ENCODE measurements at regions not wholly inside any gene's neighbourhood (a gene's known extent, or its start where the extent isn't known, plus 50 kb on each side); places are given as distances from the start of the nearest gene placed in this dataset.

DNA sequence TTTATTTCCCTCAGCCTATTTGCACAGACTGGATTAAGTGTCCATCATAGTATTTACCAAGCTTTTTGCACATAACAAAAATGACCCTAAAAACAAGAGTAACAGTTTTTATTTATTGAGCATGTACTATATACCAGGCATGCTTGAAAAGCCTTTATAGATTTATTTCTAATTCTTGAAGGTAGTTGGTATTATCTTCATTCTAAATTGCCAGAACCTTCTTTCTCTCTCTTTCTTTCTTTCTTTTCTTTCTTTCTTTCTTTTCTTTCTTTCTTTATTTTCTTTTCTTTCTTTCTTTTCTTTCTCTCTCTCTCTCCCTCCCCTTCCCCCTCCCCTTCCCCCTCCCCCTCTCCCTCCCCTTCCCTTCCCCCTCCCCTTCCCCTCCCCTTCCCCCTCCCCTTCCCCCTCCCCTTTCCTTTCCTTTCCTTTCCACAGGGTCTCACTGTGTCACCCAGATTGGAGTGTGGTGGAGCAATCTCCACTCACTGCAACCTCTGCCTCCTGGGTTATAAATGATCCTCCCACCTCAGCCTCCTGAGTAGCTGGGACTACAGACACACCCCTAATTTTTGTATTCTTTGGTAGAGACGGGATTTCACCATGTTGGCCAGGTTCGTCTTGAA lies 310.9 kb upstream of the RBFOX1 start:
- no peak for DNase-seq
- ATAC-seq = no peak
- Histone ChIP-seq H3K27me3 (no peaks in the 10 kb centered on the region), H3K9me3 (no peaks in the 10 kb centered on the region), H3K4me3 (no peak overlapping the region), H3K36me3 (no peaks in the 10 kb centered on the region), H3K4me1 (no peaks in the 10 kb centered on the region), H3K27ac (no peak overlapping the region)
- TF ChIP-seq, protein P1, sequence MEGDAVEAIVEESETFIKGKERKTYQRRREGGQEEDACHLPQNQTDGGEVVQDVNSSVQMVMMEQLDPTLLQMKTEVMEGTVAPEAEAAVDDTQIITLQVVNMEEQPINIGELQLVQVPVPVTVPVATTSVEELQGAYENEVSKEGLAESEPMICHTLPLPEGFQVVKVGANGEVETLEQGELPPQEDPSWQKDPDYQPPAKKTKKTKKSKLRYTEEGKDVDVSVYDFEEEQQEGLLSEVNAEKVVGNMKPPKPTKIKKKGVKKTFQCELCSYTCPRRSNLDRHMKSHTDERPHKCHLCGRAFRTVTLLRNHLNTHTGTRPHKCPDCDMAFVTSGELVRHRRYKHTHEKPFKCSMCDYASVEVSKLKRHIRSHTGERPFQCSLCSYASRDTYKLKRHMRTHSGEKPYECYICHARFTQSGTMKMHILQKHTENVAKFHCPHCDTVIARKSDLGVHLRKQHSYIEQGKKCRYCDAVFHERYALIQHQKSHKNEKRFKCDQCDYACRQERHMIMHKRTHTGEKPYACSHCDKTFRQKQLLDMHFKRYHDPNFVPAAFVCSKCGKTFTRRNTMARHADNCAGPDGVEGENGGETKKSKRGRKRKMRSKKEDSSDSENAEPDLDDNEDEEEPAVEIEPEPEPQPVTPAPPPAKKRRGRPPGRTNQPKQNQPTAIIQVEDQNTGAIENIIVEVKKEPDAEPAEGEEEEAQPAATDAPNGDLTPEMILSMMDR (IDR thresholded peaks at IDR 0.05 in 4 of 5, conservative IDR thresholded peaks at IDR 0.05 in 1 of 5) = no peak
- no peak for TF ChIP-seq POLR2A (IDR thresholded peaks at IDR 0.05)
- in situ Hi-C loops (cut with MboI; ENCODE audit: low sequenced_read_pairs in 4 of 4) = no loop called here
- intact Hi-C loops (cut with DNase I; ENCODE audit: low total_unique reads) = no loop called here

- in situ Hi-C loops (cut with MboI; ENCODE audit: low sequenced_read_pairs in 4 of 4) = no loop called here
Observed at GRCh38 chr16:7017006-7017662, 315.5 kb upstream of the RBFOX1 start.

DNA sequence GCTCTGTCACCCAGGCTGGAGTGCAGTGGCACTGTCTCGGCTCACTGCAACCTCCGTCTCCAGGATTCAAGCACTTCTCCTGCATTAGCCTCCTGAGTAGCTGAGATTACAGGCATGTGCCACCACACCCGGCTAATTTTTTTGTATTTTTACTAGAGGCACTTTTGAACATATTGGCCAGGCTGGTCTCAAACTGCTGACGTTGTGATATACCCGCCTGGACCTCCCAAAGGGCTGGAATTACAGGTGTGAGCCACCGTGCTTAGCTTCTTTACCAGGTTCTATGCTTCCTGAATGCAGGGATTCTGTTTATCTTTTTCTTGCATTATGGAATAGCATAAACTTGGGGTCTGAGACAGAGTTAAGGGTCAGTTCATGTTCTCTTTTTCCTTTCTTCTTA lies 317.9 kb upstream of the RBFOX1 start:
- TF ChIP-seq, protein P1 (IDR thresholded peaks at IDR 0.05 in 4 of 5, conservative IDR thresholded peaks at IDR 0.05 in 1 of 5) = no peak
- no peak for TF ChIP-seq POLR2A (IDR thresholded peaks at IDR 0.05)
- in situ Hi-C loops (cut with MboI; ENCODE audit: low sequenced_read_pairs in 4 of 4) (no loop called here), intact Hi-C loops (cut with DNase I; ENCODE audit: low total_unique reads) (no loop called here)
- no peak overlapping the region for H3K27ac ChIP-seq
- no peaks in the 10 kb centered on the region for H3K9me3 ChIP-seq
- no peak for ATAC-seq
- H3K27me3 ChIP-seq = no peaks in the 10 kb centered on the region
- no peaks in the 10 kb centered on the region for H3K36me3 ChIP-seq
- H3K4me1 ChIP-seq = no peaks in the 10 kb centered on the region
- DNase-seq = no peak
- no peak overlapping the region for H3K4me3 ChIP-seq

More at GRCh38 chr16:7017006-7017662, 315.5 kb upstream of the RBFOX1 start:
- Histone ChIP-seq H3K27me3 (no peaks in the 10 kb centered on the region), H3K4me1 (no peaks in the 10 kb centered on the region), H3K36me3 (no peaks in the 10 kb centered on the region), H3K27ac (no peak overlapping the region), H3K9me3 (no peaks in the 10 kb centered on the region), H3K4me3 (no peak overlapping the region)
- ATAC-seq = no peak
- DNase-seq = no peak
- no peak for TF ChIP-seq POLR2A (IDR thresholded peaks at IDR 0.05)
- TF ChIP-seq, protein P1 (IDR thresholded peaks at IDR 0.05 in 4 of 5, conservative IDR thresholded peaks at IDR 0.05 in 1 of 5) = no peak
- intact Hi-C loops (cut with DNase I; ENCODE audit: low total_unique reads) = no loop called here

DNA sequence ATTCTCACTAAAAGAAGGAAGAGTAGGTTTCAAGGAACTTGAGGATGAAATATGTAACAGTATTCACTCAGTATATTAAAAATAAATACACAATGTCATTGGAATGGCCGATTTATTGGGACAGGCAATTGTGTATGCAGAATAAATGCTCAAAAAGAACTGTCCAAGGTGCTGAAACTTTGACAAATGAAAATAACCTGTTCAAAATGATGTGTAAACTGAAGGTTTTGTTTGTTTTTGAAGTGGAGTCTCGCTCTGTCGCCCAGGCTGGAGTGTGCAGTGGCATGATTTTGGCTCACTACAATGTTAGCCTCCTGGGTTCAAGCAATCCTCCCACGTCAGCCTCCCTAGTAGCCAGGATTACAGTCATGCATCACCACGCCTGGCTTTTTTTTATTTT lies 318.7 kb upstream of the RBFOX1 start:
- Histone ChIP-seq H3K4me1 (no peaks in the 10 kb centered on the region), H3K4me3 (no peak overlapping the region), H3K36me3 (no peaks in the 10 kb centered on the region), H3K27ac (no peak overlapping the region), H3K27me3 (no peaks in the 10 kb centered on the region), H3K9me3 (no peaks in the 10 kb centered on the region)
- intact Hi-C loops (cut with DNase I; ENCODE audit: low total_unique reads) (no loop called here), in situ Hi-C loops (cut with MboI; ENCODE audit: low sequenced_read_pairs in 4 of 4) (no loop called here)
- TF ChIP-seq, protein P1 (IDR thresholded peaks at IDR 0.05 in 4 of 5, conservative IDR thresholded peaks at IDR 0.05 in 1 of 5) = no peak
- TF ChIP-seq POLR2A (IDR thresholded peaks at IDR 0.05) = no peak
- no peak for DNase-seq
- ATAC-seq = no peak
